ENCODE measurements at regions not wholly inside any gene's neighbourhood (a gene's known extent, or its start where the extent isn't known, plus 50 kb on each side); places are given as distances from the start of the nearest gene placed in this dataset.
"Not testable (repeated sequence)": the region's sequence is repeated elsewhere in the genome, so short reads cannot be mapped to it uniquely, and the experiment has no call there.

DNA sequence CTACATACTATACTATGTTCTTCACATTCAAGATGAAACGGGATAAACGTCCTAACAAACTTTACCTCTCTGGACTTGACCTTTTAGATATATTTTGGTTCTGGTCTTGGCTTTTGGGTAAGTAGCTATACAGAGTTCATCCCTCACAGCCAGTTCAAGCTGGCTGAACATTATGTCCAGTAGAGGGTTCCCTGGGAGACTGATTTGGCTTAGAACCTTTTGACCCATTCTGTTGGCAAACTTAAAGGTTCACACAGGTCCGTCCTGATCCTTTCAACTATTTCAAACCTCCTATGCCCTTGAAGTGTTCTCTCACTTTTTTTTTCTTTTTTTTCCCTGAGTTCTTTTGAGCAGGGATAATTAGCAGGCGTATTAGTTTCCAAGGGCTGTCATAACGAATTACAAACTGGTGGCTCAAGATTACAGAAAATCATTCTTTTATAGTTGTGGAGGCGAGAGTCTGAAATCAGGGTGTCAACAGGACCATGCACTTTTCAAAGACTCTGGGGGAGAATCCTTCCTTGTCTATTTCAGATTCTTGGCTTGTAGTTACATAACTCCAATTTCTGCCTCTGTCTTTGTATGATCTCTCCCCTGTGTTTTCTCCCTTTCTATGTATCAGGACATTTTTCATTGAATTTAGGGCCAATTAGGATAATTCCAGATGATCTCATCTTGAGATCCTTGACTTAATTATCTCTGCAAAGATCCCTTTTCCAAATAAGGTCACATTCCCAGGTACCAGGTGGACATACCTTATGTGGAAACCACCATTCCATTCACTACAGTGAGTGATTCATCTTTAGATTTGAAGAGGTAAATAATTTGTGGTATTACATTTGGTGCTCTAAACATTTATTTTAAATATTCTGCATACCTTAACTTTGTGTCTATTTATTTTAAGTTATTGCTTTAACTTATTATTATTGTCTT, 257.4 kb upstream of the USP25 start:
- peak; percentile 43 to 87 for DNase-seq
- H3K23ac ChIP-seq (ENCODE audit: low read length): no peak overlapping the region
- WGBS (ENCODE audit: extremely low coverage, insufficient coverage, insufficient read length): no CpG with 5 or more reads among the region's 6 CpGs

GRCh38 chr21:15477773-15478172, 252.0 kb upstream of the USP25 start:
- not testable (repeated sequence) for H3K18ac ChIP-seq (ENCODE audit: low read length); H2AK5ac ChIP-seq (ENCODE audit: low read length); H3K27me3 ChIP-seq (ENCODE audit: insufficient read depth, low read length); H2BK12ac ChIP-seq (ENCODE audit: low read length); H3K9ac ChIP-seq (ENCODE audit: low read length); H3K79me1 ChIP-seq (ENCODE audit: low read length); H2BK5ac ChIP-seq (ENCODE audit: low read depth, low read length, poor library complexity); H3K79me2 ChIP-seq (ENCODE audit: control insufficient read depth, insufficient read depth, low read length, poor library complexity); H3K4me1 ChIP-seq (ENCODE audit: control insufficient read depth in 1 of 2, insufficient read depth in 2 of 2, low read length in 2 of 2); H3K4me2 ChIP-seq (ENCODE audit: low read length); H4K91ac ChIP-seq (ENCODE audit: low read depth, low read length); H4K8ac ChIP-seq (ENCODE audit: low read depth, low read length); H3K36me3 ChIP-seq (ENCODE audit: control insufficient read depth in 1 of 2, insufficient read depth in 2 of 2, low read length in 2 of 2); H4K12ac ChIP-seq (ENCODE audit: low read depth, low read length); H3K9me3 ChIP-seq (ENCODE audit: insufficient read depth, low read depth, low read length); H3K23ac ChIP-seq (ENCODE audit: low read length); DNase-seq; H3K14ac ChIP-seq (ENCODE audit: low read length); H2AFZ ChIP-seq (ENCODE audit: insufficient read depth, low read length, poor library complexity); H2BK120ac ChIP-seq (ENCODE audit: insufficient read depth, low read length, poor library complexity); H3K4ac ChIP-seq (ENCODE audit: low read depth, low read length); H3K27ac ChIP-seq (ENCODE audit: low read depth, low read length); H3K4me3 ChIP-seq (ENCODE audit: low read depth, low read length)
- WGBS (ENCODE audit: extremely low coverage, insufficient coverage, insufficient read length): no CpG with 5 or more reads among the region's 3 CpGs

More for the DNA sequence above, 257.4 kb upstream of the USP25 start:
- no peak overlapping the region for H2AFZ ChIP-seq (ENCODE audit: insufficient read depth, low read length, poor library complexity)
- H3K27me3 ChIP-seq (ENCODE audit: insufficient read depth, low read length): no peaks in the 10 kb centered on the region
- no peak overlapping the region for H4K91ac ChIP-seq (ENCODE audit: low read depth, low read length)
- H4K8ac ChIP-seq (ENCODE audit: low read depth, low read length): no peak overlapping the region
- H3K36me3 ChIP-seq (ENCODE audit: control insufficient read depth in 1 of 2, insufficient read depth in 2 of 2, low read length in 2 of 2): no peaks in the 10 kb centered on the region
- H3K4me2 ChIP-seq (ENCODE audit: low read length): no peak overlapping the region
- H2BK5ac ChIP-seq (ENCODE audit: low read depth, low read length, poor library complexity): no peak overlapping the region
- no peak overlapping the region for H3K9ac ChIP-seq (ENCODE audit: low read length)
- no peaks in the 10 kb centered on the region for H3K79me1 ChIP-seq (ENCODE audit: low read length)
- no peaks in the 10 kb centered on the region for H3K4me1 ChIP-seq (ENCODE audit: control insufficient read depth in 1 of 2, insufficient read depth in 2 of 2, low read length in 2 of 2)
- no peak overlapping the region for H3K27ac ChIP-seq (ENCODE audit: low read depth, low read length)
- H3K4me3 ChIP-seq (ENCODE audit: low read depth, low read length): no peak overlapping the region
- no peaks in the 10 kb centered on the region for H3K9me3 ChIP-seq (ENCODE audit: insufficient read depth, low read depth, low read length)
- no peak overlapping the region for H3K4ac ChIP-seq (ENCODE audit: low read depth, low read length)
- H3K14ac ChIP-seq (ENCODE audit: low read length): no peak overlapping the region
- no peak overlapping the region for H4K12ac ChIP-seq (ENCODE audit: low read depth, low read length)
- no peak overlapping the region for H3K18ac ChIP-seq (ENCODE audit: low read length)
- H2BK120ac ChIP-seq (ENCODE audit: insufficient read depth, low read length, poor library complexity): no peak overlapping the region
- H2BK12ac ChIP-seq (ENCODE audit: low read length): no peak overlapping the region
- no peak overlapping the region for H2AK5ac ChIP-seq (ENCODE audit: low read length)
- no peaks in the 10 kb centered on the region for H3K79me2 ChIP-seq (ENCODE audit: control insufficient read depth, insufficient read depth, low read length, poor library complexity)

DNA sequence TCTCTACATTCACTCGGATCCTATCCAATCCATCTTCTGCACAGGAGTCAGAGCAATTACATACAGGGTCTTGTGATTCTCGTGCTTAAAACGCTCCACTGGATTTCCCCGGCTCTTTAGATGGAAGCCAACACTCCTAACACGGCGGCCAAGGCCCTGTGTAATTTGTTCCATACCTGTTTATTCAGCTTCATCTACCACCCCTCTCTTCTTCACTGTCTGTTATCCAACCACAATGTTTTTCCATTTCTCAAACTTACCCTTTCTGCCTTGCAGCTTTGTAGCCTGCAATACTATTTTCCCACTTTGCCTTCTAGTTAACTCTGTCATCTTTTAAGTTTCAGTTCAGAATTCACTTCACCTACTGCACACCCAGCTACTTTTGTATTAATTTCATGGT, 249.6 kb upstream of the USP25 start:
- Histone ChIP-seq H3K4ac (ENCODE audit: low read depth, low read length) (no peak overlapping the region), H3K4me2 (ENCODE audit: low read length) (no peak overlapping the region), H3K4me1 (ENCODE audit: control insufficient read depth in 1 of 2, insufficient read depth in 2 of 2, low read length in 2 of 2) (no peaks in the 10 kb centered on the region), H2AK5ac (ENCODE audit: low read length) (no peak overlapping the region), H3K9me3 (ENCODE audit: insufficient read depth, low read depth, low read length) (no peaks in the 10 kb centered on the region), H3K4me3 (ENCODE audit: low read depth, low read length) (no peak overlapping the region), H4K91ac (ENCODE audit: low read depth, low read length) (no peak overlapping the region), H3K27me3 (ENCODE audit: insufficient read depth, low read length) (no peaks in the 10 kb centered on the region), H3K23ac (ENCODE audit: low read length) (no peak overlapping the region), H2BK5ac (ENCODE audit: low read depth, low read length, poor library complexity) (no peak overlapping the region), H2BK12ac (ENCODE audit: low read length) (no peak overlapping the region), H3K79me1 (ENCODE audit: low read length) (peaks cover 2% of the 10 kb centered on the region), H3K9ac (ENCODE audit: low read length) (no peak overlapping the region), H3K79me2 (ENCODE audit: control insufficient read depth, insufficient read depth, low read length, poor library complexity) (no peaks in the 10 kb centered on the region), H2AFZ (ENCODE audit: insufficient read depth, low read length, poor library complexity) (no peak overlapping the region), H2BK120ac (ENCODE audit: insufficient read depth, low read length, poor library complexity) (no peak overlapping the region), H3K18ac (ENCODE audit: low read length) (no peak overlapping the region), H4K12ac (ENCODE audit: low read depth, low read length) (no peak overlapping the region), H3K14ac (ENCODE audit: low read length) (no peak overlapping the region), H3K36me3 (ENCODE audit: control insufficient read depth in 1 of 2, insufficient read depth in 2 of 2, low read length in 2 of 2) (no peaks in the 10 kb centered on the region), H3K27ac (ENCODE audit: low read depth, low read length) (no peak overlapping the region), H4K8ac (ENCODE audit: low read depth, low read length) (no peak overlapping the region)
- WGBS (ENCODE audit: extremely low coverage, insufficient coverage, insufficient read length): no CpG with 5 or more reads among the region's 6 CpGs
- no peak for DNase-seq

DNA sequence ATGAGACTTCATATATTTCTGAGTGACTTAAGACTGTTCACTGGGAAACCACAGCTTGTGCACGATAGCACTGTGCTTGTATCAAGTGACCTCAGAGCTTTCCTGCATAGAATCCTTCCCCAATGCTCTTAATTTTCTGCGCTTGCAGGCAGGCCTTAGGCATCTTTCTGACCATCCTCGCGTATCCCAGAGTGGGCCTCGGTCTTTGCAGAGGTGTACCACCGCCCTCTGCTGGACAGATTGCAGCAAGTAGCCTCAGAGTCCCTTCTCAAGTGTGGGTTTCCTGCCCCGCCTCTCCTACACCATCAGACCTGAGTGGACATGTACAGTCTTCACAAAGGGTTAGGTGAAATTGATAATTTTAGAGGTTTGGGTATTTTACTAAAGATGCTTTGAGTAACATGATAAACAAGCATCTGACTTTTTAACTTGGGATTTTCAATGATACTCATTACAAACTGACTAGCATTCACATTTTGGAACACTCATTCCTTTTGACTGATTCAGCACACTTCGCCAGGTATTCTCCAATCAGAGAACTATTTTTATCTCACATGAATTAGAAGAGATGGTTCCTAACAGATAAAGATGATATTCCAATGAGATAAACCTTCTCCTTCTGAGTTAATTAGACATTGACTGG, 246.5 kb upstream of the USP25 start:
- H3K9ac ChIP-seq (ENCODE audit: low read length): no peak overlapping the region
- no peaks in the 10 kb centered on the region for H3K27me3 ChIP-seq (ENCODE audit: insufficient read depth, low read length)
- no peak overlapping the region for H2AFZ ChIP-seq (ENCODE audit: insufficient read depth, low read length, poor library complexity)
- no peak overlapping the region for H2AK5ac ChIP-seq (ENCODE audit: low read length)
- no peak overlapping the region for H3K4ac ChIP-seq (ENCODE audit: low read depth, low read length)
- no peak overlapping the region for H3K18ac ChIP-seq (ENCODE audit: low read length)
- no peak overlapping the region for H3K23ac ChIP-seq (ENCODE audit: low read length)
- peaks cover 2% of the 10 kb centered on the region for H3K79me1 ChIP-seq (ENCODE audit: low read length)
- no peak overlapping the region for H4K91ac ChIP-seq (ENCODE audit: low read depth, low read length)
- WGBS (ENCODE audit: extremely low coverage, insufficient coverage, insufficient read length): no CpG with 5 or more reads among the region's 8 CpGs
- H2BK120ac ChIP-seq (ENCODE audit: insufficient read depth, low read length, poor library complexity): no peak overlapping the region
- H3K4me2 ChIP-seq (ENCODE audit: low read length): no peak overlapping the region
- no peaks in the 10 kb centered on the region for H3K79me2 ChIP-seq (ENCODE audit: control insufficient read depth, insufficient read depth, low read length, poor library complexity)
- H3K14ac ChIP-seq (ENCODE audit: low read length): no peak overlapping the region
- no peak overlapping the region for H2BK5ac ChIP-seq (ENCODE audit: low read depth, low read length, poor library complexity)
- H3K36me3 ChIP-seq (ENCODE audit: control insufficient read depth in 1 of 2, insufficient read depth in 2 of 2, low read length in 2 of 2): no peaks in the 10 kb centered on the region
- H3K4me1 ChIP-seq (ENCODE audit: control insufficient read depth in 1 of 2, insufficient read depth in 2 of 2, low read length in 2 of 2): no peaks in the 10 kb centered on the region
- H4K12ac ChIP-seq (ENCODE audit: low read depth, low read length): no peak overlapping the region
- no peak overlapping the region for H2BK12ac ChIP-seq (ENCODE audit: low read length)
- H4K8ac ChIP-seq (ENCODE audit: low read depth, low read length): no peak overlapping the region
- H3K27ac ChIP-seq (ENCODE audit: low read depth, low read length): no peak overlapping the region
- DNase-seq: peak; percentile 91 to 97
- H3K9me3 ChIP-seq (ENCODE audit: insufficient read depth, low read depth, low read length): peaks cover 2% of the 10 kb centered on the region
- H3K4me3 ChIP-seq (ENCODE audit: low read depth, low read length): no peak overlapping the region

Data from trophoblast cell (in vitro differentiated cells and primary cell).